ENCODE measurements at regions not wholly inside any gene's neighbourhood (a gene's known extent, or its start where the extent isn't known, plus 50 kb on each side); places are given as distances from the start of the nearest gene placed in this dataset.
"Not testable (repeated sequence)": the region's sequence is repeated elsewhere in the genome, so short reads cannot be mapped to it uniquely, and the experiment has no call there.

DNA sequence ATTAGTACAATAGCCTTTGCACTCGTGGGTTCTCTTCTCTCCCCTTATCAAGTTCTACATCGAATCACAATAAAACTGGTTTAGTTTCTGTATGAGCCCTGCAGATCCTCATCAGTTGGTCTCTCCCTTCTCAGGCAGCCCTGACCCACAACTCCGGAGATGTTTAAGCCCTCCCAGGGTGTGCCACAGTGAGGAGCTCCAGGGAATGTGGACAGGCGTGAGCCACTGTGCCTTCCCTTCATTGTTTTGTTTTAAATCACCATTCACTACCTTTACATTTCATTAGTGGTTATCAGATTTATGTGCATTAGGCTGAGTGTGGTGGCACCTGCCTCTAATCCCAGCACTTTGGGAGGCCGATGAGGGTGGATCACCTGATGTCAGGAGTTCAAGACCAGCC, 133.2 kb downstream of the LARP7 start:
- DNase-seq (ENCODE audit: low read depth in 3 of 3, low spot score in 1 of 3) = no peak

DNA sequence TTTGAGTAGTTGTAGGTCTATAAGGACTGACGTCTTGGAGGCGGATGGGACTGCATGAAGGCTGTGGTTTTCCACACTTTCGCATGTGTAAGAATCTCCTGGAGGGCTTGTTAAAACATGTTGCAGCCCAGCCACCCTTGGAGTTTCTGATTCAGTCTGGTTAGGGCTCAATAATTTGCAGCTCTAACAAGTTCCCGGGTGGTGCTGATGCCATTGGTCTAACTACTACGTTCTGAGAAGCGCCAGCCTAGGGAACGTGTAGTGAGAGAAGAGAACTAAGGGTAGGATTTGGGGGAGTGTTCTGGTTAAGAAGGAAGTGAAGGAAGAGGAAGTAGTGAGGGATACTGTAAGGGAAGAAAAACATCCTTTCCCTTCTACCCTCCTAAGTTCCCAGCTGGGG, 138.9 kb downstream of the LARP7 start:
- DNase-seq (ENCODE audit: low read depth in 3 of 3, low spot score in 1 of 3) = no peak

DNA sequence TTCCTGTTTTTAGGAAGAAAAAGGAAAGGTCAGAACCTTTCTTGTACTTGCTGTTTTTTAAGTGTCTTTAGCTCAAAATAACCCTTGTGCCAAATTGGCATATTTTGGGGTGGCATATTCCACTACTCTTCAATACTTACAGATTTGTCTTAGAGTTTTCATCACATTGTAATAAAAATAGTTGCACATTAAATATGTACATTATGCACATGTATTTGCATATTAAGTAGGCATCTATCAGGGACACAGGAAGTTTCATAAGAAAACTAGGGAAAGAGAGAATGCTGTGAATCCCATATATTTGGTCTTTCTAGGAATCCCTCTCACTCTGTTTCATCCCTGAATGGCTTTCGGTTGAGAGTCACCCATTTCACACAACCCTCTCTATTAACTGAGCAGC, 139.6 kb downstream of the LARP7 start:
- no peak for DNase-seq (ENCODE audit: low read depth in 3 of 3, low spot score in 1 of 3)

DNA sequence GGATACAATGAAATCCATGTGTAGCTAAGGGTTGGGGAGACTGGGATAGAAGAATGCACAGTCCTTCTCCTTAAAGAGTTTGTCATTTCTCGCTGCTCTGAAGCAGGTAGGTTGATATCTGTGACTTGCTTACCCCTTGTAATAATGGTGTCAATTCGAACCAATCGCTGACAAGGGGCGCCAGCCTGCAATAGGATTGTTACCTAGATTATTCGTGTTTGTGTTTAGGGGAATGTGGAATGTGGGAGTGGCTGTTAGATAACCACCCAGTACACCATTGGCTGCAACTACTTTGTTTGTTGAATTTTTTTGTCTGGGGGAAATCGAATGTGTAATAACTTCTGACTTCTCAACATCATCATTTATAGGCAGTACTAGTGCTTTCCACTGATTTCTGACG, 141.6 kb downstream of the LARP7 start:
- no peak for DNase-seq (ENCODE audit: low read depth in 3 of 3, low spot score in 1 of 3)

DNA sequence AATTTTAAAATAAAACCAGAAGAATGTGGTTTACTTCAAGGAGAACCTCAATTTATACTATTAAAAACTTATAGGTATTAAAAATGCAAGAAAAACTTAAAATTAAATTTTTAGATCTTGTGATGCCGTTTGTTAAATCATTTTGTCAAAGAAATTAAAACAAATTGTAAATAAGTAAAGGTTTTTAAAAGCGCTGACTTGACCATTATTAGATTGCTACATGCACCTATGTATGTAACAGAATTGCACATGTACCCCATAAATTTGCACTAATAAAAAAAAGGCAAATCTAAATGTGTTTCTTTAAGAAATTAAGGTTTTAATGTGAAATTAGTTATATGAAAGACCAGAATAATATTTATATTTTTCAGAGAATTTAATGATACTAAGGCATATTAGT, 156.1 kb downstream of the LARP7 start:
- no peak for DNase-seq (ENCODE audit: low read depth in 3 of 3, low spot score in 1 of 3)

DNA sequence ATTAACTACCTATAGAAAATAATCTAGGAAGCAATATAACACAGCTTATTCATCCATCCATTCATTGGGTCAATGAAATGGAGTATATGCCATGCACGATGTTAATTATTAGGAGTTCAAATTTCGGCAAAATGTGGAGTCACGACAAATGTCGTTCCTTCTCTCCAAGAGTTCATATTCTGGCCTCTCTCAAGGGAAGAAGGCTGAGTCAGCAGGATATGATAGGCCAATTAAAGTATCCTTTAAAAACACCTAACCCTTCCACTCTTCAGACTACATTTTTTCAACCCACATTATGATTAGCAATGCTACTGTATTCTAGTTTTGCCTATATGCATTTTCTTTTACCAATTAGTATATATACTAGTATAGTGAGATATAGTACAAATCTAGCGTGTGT, 163.1 kb downstream of the LARP7 start:
- DNase-seq (ENCODE audit: low read depth in 3 of 3, low spot score in 1 of 3) = no peak

DNA sequence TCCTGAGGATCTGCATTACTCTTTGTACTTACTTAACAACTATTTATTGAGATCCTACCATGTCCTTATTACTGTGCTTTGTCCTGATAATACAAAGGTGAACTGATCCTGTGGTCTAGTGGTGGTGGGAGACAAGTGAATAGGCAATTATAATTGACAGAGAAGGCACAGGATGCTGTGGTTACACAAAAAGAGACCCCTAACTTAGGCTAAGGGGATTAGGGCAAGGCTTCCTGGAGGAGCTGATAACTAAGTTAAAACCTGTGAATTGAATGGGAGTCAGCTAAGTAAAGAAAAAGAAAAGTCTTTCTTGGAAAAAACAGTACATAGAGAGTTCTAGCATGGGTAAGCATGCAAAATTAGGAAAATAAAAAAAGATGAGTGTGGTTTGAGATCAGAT, 164.4 kb downstream of the LARP7 start:
- DNase-seq (ENCODE audit: low read depth in 3 of 3, low spot score in 1 of 3) = no peak

DNA sequence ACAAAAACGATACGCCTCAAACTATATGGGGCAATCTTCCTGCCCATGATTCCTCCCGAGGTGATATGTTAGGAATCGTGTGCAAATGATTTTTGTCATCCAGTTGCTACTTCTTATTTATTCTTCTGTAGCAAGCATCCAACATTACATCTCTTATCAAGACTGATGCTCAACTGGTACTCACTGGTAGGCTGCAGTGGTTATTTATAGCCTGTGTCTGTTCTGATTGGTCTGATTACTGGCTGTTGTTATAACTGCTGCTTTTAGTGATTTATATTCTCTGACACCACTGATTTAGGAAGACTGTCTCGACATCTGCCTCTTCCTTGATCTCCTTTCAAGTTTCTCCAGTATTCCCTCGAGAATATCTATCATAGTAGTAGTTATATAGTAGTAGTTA, 165.8 kb downstream of the LARP7 start:
- no peak for DNase-seq (ENCODE audit: low read depth in 3 of 3, low spot score in 1 of 3)

DNA sequence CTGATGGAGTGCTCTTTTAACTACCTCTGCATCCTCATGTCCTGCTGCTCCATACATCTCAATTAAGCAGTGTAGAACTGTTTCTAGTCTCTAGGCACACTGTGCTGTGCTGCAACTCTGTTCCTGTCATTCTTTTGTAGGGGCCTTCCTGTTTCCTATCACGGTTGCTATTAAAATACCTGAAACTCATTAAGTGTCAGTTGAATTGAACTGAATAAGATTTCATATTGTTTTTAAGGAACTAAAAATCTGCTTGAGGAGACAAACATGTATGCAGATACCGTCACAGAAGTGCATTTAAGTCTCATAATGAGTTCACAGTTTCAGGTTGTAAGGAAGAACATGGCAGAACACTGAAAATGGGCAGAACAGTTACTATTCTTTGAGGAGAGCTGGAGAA, 170.1 kb downstream of the LARP7 start:
- no peak for DNase-seq (ENCODE audit: low read depth in 3 of 3, low spot score in 1 of 3)

DNA sequence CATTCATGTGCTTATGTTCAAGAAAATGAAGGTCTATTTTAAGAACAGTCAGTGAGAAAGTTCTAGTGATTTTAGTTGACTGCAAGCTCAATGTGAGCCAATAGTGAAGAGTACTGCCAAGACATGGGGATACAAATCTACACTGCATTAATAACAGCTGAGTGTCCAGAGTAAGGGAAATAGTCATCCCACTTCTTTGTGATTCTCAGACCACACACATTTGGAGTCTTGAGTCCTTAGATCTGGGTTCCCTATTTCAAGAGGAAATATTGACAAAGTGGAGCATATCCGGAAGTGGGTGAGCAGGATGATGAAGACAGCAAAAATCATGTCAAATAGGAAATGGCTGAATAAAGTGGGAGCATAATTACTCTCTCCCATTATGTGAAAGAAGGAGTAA, 171.1 kb downstream of the LARP7 start:
- DNase-seq (ENCODE audit: low read depth in 3 of 3, low spot score in 1 of 3) = no peak

DNA sequence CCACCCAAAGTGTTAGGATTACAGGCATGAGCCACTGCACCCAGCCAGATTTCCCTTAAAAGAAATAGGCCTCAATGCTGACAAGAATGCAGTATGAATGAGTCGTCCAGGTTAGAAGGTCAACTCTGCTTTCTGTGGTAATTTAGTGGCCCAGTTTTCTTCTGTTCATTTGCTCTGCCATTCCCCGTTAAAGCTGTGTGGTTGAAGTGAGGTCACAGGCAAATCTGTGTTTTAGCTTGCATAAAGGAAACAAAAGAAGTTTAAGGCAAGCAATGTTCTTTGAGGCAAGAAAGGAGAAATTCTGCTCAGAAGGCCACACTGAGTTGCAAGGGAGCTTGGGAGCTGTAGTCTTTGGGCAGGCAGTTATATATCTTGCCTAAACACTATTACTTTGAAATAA, 176.8 kb downstream of the LARP7 start:
- no peak for DNase-seq (ENCODE audit: low read depth in 3 of 3, low spot score in 1 of 3)

DNA sequence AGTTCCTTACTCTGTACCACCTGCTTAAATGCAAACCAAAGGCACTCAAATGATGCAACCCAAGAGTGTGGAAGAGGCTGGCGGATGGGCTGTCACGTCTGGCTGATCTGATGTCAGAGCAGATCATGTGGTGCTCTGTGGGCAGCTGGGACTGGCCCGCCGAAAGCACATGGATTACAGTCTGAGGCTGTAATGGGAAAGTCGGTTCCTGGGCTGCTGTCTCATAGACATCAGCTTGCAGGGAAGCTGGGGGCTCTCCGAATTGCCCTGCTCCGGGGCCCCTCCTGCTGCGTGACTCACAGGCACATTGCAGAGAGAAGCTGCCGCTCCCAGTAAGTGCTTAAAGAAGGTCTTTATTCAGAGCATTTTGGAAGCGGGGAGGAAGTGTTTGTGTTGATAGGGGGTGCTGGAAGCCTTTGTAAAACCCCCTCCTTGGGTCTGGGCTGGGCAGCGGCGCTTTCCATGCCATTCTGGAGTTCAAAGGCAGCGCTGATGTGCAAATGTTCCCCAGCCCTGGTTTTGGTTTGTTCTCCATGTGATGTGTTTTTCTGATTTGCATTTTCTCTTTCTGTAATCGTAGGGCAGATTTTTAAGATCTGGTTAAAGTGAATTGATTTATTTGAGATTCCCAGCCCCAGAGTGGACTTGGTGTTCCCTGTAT, 181.1 kb downstream of the LARP7 start:
- peak in 1 of 3 donors; percentile 16 for DNase-seq (ENCODE audit: low read depth in 3 of 3, low spot score in 1 of 3)

DNA sequence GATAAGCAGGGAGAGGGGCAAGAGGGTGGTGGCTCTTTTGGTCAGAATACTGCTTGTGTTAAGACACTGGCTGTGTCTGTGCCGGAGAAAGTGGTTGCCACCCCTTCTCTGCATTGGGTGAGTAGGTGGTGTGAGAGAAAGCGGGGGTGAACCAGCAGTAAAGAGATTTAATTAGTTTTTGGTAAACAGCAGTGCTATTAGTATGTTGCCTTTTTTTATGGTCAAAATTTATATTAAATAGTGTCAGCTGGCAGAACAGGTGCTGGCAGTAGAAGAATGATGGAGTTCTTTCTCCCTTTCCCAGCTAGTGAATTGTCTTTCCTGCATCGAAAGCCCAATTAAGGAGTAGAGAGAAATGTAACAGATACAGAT, 181.6 kb downstream of the LARP7 start:
- no peak for DNase-seq (ENCODE audit: low read depth in 3 of 3, low spot score in 1 of 3)

DNA sequence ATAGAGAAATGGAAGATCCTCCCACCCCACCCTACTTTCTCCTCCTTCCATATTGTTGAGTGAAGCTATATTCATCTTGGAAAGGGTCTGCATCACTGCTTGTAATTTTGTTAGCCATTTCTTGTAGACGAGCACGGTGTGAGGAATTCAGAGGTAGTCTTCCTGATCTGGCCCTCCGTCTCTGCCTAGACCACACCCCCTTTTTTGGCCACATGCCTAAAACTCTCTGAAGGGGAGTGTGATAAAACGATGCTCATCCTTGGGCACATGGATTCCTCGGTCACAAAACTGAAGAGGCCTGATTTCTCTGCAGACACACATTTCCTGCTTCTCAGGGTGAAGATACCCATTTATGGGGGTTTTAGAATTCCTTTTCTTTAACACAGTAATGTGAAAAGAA, 182.8 kb downstream of the LARP7 start:
- no peak for DNase-seq (ENCODE audit: low read depth in 3 of 3, low spot score in 1 of 3)

DNA sequence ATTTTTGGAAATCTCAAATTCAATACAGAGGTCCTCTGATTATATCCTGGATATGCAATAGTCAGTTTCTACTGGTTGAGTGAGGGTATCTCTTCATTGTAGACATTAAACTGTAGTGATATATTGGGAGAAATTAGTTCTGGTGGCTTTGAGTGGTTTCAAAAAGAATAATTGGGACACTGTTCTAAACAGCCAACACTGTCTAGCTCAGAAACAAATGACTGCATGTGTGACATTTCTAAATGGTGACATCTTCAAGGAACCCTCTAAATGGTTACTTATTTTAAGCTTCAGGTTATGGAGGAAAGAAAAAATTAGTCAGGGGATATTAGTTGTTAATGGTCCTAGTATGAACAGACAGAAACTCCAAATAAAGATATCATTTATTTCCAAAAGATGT, 186.2 kb downstream of the LARP7 start:
- DNase-seq (ENCODE audit: low read depth in 3 of 3, low spot score in 1 of 3) = no peak

DNA sequence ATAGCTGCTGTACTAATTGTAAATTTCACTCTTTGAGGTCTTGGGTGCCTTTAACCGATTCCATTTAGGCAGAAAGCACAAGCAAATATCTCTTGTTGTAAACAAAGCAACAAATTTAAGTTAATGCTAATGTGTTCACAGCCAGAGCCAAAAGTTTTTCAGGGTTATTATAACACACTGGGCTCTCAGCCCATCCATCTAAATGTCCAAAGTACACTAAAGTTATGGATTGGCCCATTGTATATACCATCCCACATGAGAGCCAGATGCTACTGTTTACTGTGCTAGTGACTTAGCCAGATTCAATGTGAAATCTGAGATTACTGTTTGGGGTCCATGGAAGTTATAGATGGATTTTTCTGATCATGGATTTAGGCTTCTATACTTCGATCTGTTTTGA, 186.7 kb downstream of the LARP7 start:
- no peak for DNase-seq (ENCODE audit: low read depth in 3 of 3, low spot score in 1 of 3)

DNA sequence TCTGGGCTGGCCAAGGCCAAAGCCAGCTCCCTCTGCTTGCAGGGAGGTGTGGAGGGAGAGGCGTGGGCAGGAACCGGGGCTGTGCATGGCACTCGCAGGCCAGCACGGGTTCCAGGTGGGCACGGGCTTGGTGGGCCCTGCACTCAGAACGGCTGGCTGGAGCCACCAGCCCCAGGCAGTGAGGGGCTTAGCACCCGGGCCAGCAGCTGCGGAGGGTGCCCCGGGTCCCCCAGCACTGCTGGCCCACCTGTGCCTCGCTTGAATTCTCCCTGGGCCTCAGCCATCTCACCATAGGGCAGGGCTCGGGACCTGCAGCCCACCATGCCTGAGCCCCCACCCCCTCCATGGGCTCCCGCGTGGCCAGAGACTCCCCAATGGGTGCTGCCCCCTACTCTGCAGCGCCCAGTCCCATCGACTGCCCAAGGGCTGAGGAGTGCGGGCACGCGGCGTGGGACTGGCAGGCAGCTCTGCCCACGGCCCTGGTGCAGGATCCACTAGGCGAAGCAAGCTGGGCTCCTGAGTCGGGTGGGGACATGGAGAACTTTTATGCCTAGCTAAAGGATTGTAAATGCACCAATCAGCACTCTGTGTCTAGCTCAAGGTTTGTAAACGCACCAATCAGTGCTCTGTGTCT, 193.9 kb downstream of the LARP7 start:
- no peak for DNase-seq (ENCODE audit: low read depth in 3 of 3, low spot score in 1 of 3)

DNA sequence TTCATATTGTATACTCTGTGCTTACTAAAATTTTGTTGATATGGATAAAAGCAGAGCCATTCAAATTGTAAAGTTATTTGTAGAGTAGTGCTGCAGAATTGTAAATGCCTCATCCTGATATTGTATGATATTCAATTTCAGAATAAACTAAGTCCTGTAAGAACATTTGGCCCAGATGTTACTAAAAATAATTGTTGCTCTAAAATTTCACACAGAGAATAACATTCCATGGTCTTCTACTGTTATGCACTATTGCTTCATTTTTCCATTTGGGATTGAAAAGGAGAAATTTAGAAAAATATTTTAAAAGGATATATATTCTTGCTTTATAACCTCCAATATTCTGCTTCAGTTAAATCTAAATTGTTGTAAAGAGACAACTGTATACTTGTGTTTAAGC, 195.6 kb downstream of the LARP7 start:
- DNase-seq (ENCODE audit: low read depth in 3 of 3, low spot score in 1 of 3) = no peak

DNA sequence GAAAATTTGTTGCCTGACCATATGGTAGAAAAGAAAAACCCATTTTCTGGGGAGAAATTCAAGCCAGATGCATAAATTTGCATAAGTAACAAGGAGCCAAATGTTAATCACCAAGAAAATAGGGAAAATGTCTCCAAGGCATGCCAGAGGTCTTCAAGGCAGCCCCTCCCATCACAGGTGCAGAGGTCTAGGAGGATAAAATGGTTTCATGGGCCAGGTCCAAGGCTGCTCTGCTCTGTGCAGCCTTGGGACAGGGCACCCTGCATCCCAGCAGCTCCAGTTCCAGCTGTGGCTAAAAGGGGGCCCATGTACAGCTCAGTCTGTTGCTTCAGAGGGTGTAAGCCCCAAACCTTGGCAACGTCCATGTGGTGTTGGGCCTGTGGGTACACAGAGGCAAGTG, 200.0 kb downstream of the LARP7 start:
- no peak for DNase-seq (ENCODE audit: low read depth in 3 of 3, low spot score in 1 of 3)

DNA sequence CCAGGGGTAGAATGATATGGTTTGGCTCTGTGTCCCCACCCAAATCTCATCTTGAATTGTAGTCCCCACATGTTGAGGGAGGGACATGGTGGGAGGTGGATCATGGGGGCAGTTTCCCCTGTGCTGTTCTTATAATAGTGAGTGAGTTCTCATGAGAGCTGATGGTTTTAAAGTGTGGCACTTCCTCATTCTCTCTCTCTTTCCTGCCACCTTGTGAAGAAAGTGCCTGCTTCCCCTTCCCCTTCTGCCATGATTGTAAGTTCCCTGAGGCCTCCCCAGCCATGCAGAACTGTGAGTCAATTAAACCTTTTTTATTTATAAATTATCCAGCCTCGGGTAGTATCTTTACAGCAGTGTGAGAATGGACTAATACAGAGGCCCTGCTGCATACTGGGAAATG, 201.1 kb downstream of the LARP7 start:
- DNase-seq (ENCODE audit: low read depth in 3 of 3, low spot score in 1 of 3) = not testable (repeated sequence)

DNA sequence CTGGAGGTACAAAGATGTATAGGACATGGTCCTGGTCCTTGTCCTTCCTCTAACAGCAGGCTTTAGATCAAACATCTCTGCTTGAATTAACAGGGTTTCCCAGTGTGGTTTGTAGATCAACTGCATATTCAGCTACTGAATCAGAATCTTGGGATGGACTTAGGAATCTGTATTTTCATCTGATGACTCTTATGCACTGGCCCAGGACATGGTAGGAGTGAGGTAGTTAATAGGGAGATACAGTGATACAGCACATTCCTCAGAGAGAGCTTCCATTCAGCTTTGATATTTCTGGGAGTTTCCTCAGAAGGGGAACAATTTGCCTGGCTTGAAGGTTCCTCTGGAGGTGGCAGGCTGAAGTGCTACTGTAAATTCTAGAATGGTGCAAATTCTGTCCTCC, 203.1 kb downstream of the LARP7 start:
- no peak for DNase-seq (ENCODE audit: low read depth in 3 of 3, low spot score in 1 of 3)

DNA sequence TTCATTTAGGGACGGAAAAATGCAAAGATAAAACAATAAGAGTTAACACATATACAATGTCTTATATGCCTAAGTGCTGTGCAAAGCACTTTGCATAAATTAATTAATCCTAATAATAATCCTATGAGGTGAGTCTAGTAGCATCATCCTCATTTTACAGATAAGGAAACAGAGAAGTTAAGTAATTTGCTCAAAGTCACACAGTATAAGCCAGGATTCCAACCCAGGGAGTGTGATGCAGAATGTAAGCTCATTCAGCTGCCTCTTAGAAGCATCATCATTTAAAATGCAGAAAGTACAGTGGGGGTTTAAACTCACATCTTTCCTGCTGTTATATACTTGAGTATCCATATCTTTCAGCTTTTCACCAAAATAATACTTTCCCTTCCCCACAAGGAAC, 203.7 kb downstream of the LARP7 start:
- DNase-seq (ENCODE audit: low read depth in 3 of 3, low spot score in 1 of 3) = no peak

DNA sequence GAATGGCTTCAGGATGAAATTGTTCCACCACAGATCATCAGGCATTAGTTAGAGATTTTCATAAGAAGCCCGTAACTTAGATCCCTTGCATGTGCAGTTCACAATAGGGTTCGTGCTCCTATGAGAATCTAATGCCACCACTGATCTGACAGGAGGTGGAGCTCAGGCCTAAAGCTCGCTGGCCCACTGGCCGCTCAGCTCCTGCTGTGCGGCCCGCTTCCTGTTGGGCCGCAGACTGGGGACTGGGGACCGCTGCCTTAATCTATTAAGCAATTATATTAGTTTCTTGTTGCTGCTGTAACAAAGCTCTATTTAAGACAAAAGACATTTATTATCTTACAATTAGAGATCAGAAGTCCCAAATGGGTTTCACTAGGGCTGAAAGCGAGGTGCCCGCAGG, 205.6 kb downstream of the LARP7 start:
- no peak for DNase-seq (ENCODE audit: low read depth in 3 of 3, low spot score in 1 of 3)
